HG03060 (cell line): ENCODE measurements at regions not wholly inside any gene's neighbourhood (a gene's known extent, or its start where the extent isn't known, plus 50 kb on each side); places are given as distances from the start of the nearest gene placed in this dataset.
"Not testable (repeated sequence)": the region's sequence is repeated elsewhere in the genome, so short reads cannot be mapped to it uniquely, and the experiment has no call there.

Experiments used
- ATAC-seq: cut with Tn5 transposase; IDR thresholded peaks from one replicate; pipeline ENCODE4 v1.9.1; 2021; ENCODE audit warnings: low read depth, moderate number of reproducible peaks; ENCODE audit not compliant: unreplicated experiment

- no peak for ATAC-seq
Measured at GRCh38 chr9:71632776-71633175, 135.5 kb downstream of the CEMIP2 start.

- ATAC-seq: no peak
Measured at GRCh38 chr9:71630377-71630995, 137.8 kb downstream of the CEMIP2 start.

GRCh38 chr9:71629578-71630215 is 138.6 kb downstream of the CEMIP2 start:
- no peak for ATAC-seq

GRCh38 chr9:71628247-71628646 is 140.1 kb downstream of the CEMIP2 start:
- no peak for ATAC-seq

- ATAC-seq: no peak
Measured at GRCh38 chr9:71627537-71627936, 140.8 kb downstream of the CEMIP2 start.

- no peak for ATAC-seq
Measured at GRCh38 chr9:71626395-71626794, 141.9 kb downstream of the CEMIP2 start.

DNA sequence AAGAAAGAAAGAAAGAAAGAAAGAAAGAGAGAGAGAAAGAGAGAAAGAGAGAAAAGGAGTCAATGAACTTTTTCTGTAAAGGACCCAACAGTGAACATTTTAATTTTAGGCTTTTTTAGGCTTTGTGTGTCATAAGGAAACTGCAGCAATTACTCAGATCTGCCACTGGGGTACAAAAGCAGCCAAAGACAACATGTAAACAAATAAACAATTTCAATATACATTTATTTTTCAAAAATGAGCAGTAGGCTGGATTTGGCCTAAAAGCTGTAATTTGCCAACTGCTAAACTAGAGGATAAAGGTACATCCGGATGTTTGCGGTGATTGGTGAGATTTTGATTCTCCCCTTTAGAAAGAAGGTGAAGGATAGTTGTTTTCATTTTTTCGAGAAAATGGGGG is 143.6 kb downstream of the CEMIP2 start:
- ATAC-seq: no peak

DNA sequence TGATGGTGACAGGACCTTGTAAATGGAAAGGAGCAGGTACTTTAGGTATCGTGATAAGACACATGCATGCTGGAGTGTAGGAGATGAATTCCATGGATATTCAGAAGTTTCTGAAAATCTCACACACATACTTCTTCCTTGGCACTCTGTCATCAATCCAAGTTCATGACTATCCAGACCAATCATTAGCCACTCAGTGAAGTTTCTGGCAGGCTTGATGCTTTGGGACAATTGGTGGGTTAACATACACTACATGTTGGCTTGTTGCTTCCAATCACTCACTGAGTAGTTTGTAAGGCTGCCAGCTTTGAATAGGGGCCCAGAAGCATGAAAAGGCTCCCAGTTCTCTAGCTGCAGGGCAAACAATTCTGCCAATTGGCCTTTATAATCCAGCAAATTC is 147.6 kb downstream of the CEMIP2 start:
- no peak for ATAC-seq

- ATAC-seq: no peak
Measured at GRCh38 chr9:71620331-71620730, 148.0 kb downstream of the CEMIP2 start.

- no peak for ATAC-seq
Measured at GRCh38 chr9:71619926-71620325, 148.4 kb downstream of the CEMIP2 start.

- ATAC-seq: no peak
Measured at GRCh38 chr9:71614409-71615010, 153.8 kb downstream of the CEMIP2 start.

- ATAC-seq: no peak
Measured at GRCh38 chr9:71612889-71613288, 155.4 kb downstream of the CEMIP2 start.

DNA sequence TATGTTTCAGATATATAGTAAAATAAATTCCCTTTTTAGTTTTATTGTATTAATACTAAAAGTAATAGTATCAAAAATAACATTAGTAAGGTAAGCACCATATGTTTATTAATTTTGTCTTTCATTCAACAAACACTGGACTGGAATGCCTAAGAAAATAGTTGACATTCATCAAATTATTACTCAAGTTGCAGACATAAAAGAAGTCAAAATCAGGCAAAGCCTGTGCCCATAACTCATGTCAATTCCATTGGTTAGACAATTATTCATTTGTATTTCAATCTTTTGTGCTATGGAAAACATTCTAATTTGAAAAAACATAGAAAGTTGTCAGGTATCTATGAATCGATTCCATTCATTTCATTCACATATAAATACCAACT is 158.9 kb downstream of the CEMIP2 start:
- no peak for ATAC-seq

DNA sequence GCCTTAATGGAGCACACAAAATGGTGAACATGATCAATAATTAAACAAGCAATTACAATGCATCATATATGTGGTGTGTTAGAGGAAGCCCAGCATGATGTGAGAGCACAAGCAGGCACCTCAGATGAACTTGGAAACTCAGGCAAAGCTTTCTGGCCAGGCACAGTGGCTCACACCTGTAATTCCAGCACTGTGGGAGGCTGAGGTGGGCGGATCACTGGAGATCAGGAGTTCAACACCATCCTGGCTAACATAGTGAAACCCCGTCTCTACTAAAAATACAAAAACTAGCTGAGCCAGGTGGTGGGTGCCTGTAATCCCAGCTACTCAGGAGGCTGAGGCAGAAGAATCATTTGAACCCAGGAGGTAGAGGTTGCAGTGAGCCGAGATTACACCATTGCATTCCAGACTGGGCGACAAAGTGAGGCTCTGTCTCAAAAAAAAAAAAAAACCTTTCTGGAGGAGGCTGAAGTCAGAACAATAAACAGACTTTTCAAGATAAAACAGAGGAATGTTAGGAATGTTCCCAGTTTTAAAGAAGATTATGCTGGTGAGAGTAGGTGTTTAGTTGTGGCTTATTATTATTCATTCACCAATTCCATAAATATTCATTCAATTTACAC is 159.4 kb downstream of the CEMIP2 start:
- no peak for ATAC-seq

DNA sequence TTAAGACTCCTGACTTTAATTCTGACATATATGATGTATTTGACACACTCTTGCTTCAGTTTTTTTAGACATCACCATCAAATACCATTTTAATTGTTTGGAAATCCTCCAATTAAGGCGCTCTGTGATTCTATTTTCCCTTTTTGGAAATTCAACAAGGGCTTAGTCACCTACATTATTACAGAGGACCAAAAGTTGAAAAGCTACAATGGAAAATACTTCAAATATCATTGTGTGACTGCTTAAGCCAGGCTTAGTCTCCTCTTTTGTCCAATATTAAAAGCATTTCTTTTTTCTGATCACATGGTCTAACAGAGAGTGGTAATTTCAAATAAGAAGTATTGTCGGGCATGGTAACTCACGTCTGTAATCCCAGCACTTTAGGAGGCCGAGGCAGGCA is 160.3 kb downstream of the CEMIP2 start:
- no peak for ATAC-seq

DNA sequence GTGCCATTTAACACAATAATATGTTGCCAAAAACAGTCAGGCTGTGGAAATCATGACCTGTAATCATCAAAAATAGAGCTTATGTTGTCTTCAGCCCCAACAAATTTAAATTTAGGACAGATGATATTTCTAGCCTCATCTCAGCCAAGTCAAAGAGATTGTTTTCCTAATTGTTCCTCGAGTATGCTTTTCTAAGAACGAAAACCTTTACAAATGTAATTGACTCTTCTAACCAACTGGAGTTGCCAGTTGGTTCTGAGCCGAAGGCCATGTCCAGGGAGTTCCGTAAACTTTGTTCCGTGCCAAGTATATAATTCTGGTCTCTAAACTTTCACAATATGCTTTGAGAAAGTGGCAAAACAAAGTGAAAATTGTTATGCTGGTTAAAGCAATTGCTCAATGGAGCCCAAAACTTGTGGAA is 160.8 kb downstream of the CEMIP2 start:
- no peak for ATAC-seq

- peak; percentile 66 for ATAC-seq
Measured at GRCh38 chr9:71604197-71605063, 163.9 kb downstream of the CEMIP2 start.

DNA sequence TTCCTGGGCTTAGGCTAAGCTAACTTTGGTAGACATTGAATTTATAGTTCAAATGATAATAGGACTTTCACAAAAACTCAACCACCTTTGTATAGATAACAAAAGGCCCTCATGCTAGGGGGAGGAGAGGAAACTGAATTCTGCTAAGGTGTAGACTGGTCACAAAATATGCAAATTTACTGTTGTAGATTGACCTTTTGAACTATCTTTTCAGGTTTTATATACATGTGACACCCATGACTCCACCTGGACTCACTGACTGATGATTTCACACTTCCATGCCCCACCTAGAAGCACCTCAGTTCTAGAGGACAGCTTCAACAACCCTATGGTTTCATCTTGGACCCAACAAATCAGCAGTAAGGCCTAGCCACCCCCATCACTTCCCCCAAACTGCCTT is 165.7 kb downstream of the CEMIP2 start:
- ATAC-seq: no peak

DNA sequence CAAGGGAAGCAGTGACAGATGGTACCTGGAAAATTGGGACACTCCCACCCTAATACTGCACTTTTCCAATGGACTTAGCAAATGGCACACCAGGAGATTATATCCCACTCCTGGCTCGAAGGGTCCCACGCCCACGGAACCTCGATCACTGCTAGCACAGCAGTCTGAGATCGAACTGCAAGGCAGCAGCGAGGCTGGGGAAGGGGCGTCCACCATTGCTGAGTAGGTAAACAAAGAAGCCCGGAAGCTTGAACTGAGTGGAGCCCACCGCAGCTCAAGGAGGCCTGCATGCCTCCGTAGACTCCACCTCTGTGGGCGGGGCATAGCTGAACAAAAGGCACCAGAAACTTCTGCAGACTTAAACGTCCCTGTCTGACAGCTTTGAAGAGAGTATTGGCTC is 172.6 kb downstream of the CEMIP2 start:
- ATAC-seq: not testable (repeated sequence)

DNA sequence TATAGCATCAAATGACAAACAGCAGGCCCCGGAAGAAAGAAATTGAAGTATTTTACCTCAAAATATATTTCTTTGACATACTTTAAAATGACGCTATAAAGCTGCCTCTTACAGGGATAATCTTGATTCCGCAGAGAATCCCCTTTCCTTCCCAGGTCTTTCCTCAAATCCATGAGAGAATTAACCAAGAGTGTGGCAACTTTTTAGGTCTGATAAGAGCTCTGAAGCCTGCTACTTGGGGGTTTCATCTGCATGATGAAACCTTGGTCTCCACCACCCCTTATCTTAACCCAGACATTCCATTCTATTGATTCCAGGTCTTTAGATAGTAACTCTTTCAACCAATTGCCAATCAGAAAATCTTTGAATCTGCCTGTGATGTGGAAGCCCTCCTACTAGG is 173.8 kb downstream of the CEMIP2 start:
- no peak for ATAC-seq

GRCh38 chr9:71592400-71592799 is 175.9 kb downstream of the CEMIP2 start:
- ATAC-seq: no peak
